ENCODE measurements at regions not wholly inside any gene's neighbourhood (a gene's known extent, or its start where the extent isn't known, plus 50 kb on each side); places are given as distances from the start of the nearest gene placed in this dataset.
"Not testable (repeated sequence)": the region's sequence is repeated elsewhere in the genome, so short reads cannot be mapped to it uniquely, and the experiment has no call there.

DNA sequence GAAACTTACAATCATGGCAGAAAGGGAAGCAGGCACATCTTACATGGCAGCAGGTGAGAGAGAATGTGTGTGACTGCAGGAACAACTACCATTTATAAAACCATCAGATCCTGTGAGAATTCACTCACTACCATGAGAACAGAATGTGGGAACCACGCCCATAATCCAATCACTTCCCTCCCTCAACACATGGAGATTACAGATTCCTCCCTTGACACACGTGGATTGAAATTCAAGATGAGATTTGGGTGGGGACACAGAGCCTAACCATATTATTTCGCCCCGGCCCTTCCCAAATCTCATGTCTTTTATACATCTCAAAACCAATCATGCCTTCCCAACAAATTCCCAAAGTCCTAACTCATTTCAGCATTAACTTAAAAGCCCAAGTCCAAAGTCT is 203.6 kb downstream of the C12orf75 start:
- DNase-seq (no peak), FAIRE-seq (no peak)
- Histone ChIP-seq H3K9me3 (ENCODE audit: control insufficient read depth in 2 of 3, insufficient read depth in 1 of 3, low read length in 3 of 3) (peaks cover 0 to 1% (median 0%) of the 10 kb centered on the region in 3 donors), H3K9ac (ENCODE audit: low read length in 3 of 3) (no peak overlapping the region), H3K4me1 (ENCODE audit: control insufficient read depth in 2 of 3, insufficient read depth in 2 of 3, low read depth in 1 of 3, low read length in 3 of 3) (no peaks in the 10 kb centered on the region), H3K27me3 (ENCODE audit: control insufficient read depth, insufficient read depth, low read length) (no peaks in the 10 kb centered on the region), H3K27ac (ENCODE audit: low read depth in 2 of 2, low read length in 2 of 2) (no peak overlapping the region), H3K4me3 (ENCODE audit: low read length in 3 of 3) (no peak overlapping the region), H3K36me3 (ENCODE audit: control insufficient read depth in 2 of 3, insufficient read depth in 3 of 3, low read length in 3 of 3) (no peaks in the 10 kb centered on the region)
- TF ChIP-seq, protein P1, sequence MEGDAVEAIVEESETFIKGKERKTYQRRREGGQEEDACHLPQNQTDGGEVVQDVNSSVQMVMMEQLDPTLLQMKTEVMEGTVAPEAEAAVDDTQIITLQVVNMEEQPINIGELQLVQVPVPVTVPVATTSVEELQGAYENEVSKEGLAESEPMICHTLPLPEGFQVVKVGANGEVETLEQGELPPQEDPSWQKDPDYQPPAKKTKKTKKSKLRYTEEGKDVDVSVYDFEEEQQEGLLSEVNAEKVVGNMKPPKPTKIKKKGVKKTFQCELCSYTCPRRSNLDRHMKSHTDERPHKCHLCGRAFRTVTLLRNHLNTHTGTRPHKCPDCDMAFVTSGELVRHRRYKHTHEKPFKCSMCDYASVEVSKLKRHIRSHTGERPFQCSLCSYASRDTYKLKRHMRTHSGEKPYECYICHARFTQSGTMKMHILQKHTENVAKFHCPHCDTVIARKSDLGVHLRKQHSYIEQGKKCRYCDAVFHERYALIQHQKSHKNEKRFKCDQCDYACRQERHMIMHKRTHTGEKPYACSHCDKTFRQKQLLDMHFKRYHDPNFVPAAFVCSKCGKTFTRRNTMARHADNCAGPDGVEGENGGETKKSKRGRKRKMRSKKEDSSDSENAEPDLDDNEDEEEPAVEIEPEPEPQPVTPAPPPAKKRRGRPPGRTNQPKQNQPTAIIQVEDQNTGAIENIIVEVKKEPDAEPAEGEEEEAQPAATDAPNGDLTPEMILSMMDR (IDR thresholded peaks at IDR 0.05; ENCODE audit: borderline replicate concordance, extremely low read depth, insufficient read depth) = no peak
- intact Hi-C loops (cut with DNase I) = no loop called here

DNA sequence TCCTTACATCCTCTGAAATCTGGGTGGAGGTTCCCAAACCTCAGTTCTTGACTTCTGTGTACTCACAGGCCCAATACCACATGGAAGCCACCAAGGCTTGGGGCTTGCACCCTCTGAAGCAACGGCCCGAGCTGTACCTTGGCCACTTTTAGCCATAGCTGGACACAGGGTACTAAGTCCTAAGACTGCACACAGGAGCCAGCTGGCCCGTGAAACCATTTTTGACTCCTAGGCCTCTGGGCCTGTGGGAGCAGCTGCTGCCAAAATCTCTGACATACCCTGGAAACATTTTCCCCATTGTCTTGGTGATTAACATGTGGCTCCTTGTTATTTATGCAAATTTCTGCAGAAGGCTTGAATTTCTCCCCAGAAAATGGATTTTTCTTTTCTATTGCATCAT is 204.5 kb downstream of the C12orf75 start:
- H3K9me3 ChIP-seq (ENCODE audit: control insufficient read depth in 2 of 3, insufficient read depth in 1 of 3, low read length in 3 of 3); intact Hi-C loops (cut with DNase I); H3K36me3 ChIP-seq (ENCODE audit: control insufficient read depth in 2 of 3, insufficient read depth in 3 of 3, low read length in 3 of 3); H3K27ac ChIP-seq (ENCODE audit: low read depth in 2 of 2, low read length in 2 of 2); H3K9ac ChIP-seq (ENCODE audit: low read length in 3 of 3); H3K4me1 ChIP-seq (ENCODE audit: control insufficient read depth in 2 of 3, insufficient read depth in 2 of 3, low read depth in 1 of 3, low read length in 3 of 3); DNase-seq; H3K27me3 ChIP-seq (ENCODE audit: control insufficient read depth, insufficient read depth, low read length); FAIRE-seq; H3K4me3 ChIP-seq (ENCODE audit: low read length in 3 of 3): not testable (repeated sequence)

DNA sequence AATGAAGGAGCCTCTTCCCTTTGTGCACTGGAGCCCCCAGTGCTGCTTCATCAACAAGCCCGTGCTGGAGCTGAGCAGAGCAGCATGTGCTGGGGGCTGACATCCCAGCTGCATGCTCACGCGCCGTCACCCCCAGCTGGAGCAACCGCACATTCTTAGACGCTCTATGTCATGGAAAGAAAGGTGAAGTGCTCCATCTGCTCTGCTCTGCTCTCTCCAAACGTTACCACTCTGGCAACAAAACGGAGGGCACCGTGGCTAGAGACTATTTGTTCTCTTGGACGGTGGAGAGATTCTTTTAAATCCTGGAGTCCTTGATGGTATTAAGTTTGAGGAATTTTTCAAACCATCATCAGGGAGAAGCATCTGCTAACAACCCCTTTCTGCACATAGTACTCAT is 208.4 kb downstream of the C12orf75 start:
- intact Hi-C loops (cut with DNase I) = no loop called here
- Histone ChIP-seq H3K36me3 (ENCODE audit: control insufficient read depth in 2 of 3, insufficient read depth in 3 of 3, low read length in 3 of 3) (no peaks in the 10 kb centered on the region), H3K9me3 (ENCODE audit: control insufficient read depth in 2 of 3, insufficient read depth in 1 of 3, low read length in 3 of 3) (peaks cover 0 to 8% (median 1%) of the 10 kb centered on the region in 3 donors), H3K4me3 (ENCODE audit: low read length in 3 of 3) (no peak overlapping the region), H3K4me1 (ENCODE audit: control insufficient read depth in 2 of 3, insufficient read depth in 2 of 3, low read depth in 1 of 3, low read length in 3 of 3) (no peaks in the 10 kb centered on the region), H3K9ac (ENCODE audit: low read length in 3 of 3) (no peak overlapping the region), H3K27me3 (ENCODE audit: control insufficient read depth, insufficient read depth, low read length) (no peaks in the 10 kb centered on the region), H3K27ac (ENCODE audit: low read depth in 2 of 2, low read length in 2 of 2) (no peak overlapping the region)
- peak in 1 of 5 donors; percentile 49 for DNase-seq
- FAIRE-seq = no peak
- TF ChIP-seq, protein P1 (IDR thresholded peaks at IDR 0.05; ENCODE audit: borderline replicate concordance, extremely low read depth, insufficient read depth) = no peak

DNA sequence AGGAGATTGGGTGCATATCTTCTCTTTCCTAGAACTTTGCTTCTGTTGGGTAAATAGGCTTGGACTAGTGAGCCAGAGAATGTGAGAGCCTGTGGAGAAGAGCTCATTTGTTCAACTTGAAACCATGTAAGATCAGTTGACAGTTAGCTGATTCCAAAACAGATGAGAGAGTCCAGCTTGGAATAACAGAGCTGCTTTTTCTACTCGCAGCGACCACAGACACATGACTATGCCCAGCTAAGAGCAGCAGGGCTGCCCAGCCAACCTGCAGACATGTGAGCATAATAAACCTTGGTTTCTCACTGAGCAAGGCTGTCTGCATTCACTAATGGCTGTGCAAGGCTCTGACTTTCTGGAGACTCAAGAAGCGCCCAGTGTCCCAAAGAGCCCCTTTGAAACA is 209.2 kb downstream of the C12orf75 start:
- FAIRE-seq = no peak
- no peaks in the 10 kb centered on the region for H3K4me1 ChIP-seq (ENCODE audit: control insufficient read depth in 2 of 3, insufficient read depth in 2 of 3, low read depth in 1 of 3, low read length in 3 of 3)
- TF ChIP-seq, protein P1 (IDR thresholded peaks at IDR 0.05; ENCODE audit: borderline replicate concordance, extremely low read depth, insufficient read depth) = no peak

More for the DNA sequence above, 209.2 kb downstream of the C12orf75 start:
- no peak overlapping the region for H3K9ac ChIP-seq (ENCODE audit: low read length in 3 of 3)
- no peak overlapping the region for H3K27ac ChIP-seq (ENCODE audit: low read depth in 2 of 2, low read length in 2 of 2)
- H3K36me3 ChIP-seq (ENCODE audit: control insufficient read depth in 2 of 3, insufficient read depth in 3 of 3, low read length in 3 of 3) = no peaks in the 10 kb centered on the region
- no peaks in the 10 kb centered on the region for H3K27me3 ChIP-seq (ENCODE audit: control insufficient read depth, insufficient read depth, low read length)
- no peak overlapping the region for H3K4me3 ChIP-seq (ENCODE audit: low read length in 3 of 3)
- DNase-seq = no peak
- H3K9me3 ChIP-seq (ENCODE audit: control insufficient read depth in 2 of 3, insufficient read depth in 1 of 3, low read length in 3 of 3) = peaks cover 0 to 8% (median 0%) of the 10 kb centered on the region in 3 donors
- intact Hi-C loops (cut with DNase I) = no loop called here

All from kidney (tissue), 13 donors.